RWPE2 (cell line): ENCODE measurements at regions not wholly inside any gene's neighbourhood (a gene's known extent, or its start where the extent isn't known, plus 50 kb on each side); places are given as distances from the start of the nearest gene placed in this dataset.
"Not testable (repeated sequence)": the region's sequence is repeated elsewhere in the genome, so short reads cannot be mapped to it uniquely, and the experiment has no call there.

Experiments used
- ATAC-seq: fragments of 200-7000 bp; cut with Tn5 transposase; 3 replicates; pipeline ENCODE4 v1.9.1; 2021; ENCODE audit warnings: low read depth
- DNase-seq: peaks from one replicate; pipeline ENCODE4 v3.0.0-alpha.2; 2020; ENCODE audit warnings: low spot score
- H3K27ac ChIP-seq: fragments of 450-650 bp; 2 replicates; pipeline ENCODE4 v1.5.1; 2017; ENCODE audit warnings: mild to moderate bottlenecking; ENCODE audit not compliant: poor library complexity, severe bottlenecking
- H3K27me3 ChIP-seq: fragments of 250-450 bp; sonication (Bioruptor Pico); 2 replicates; pipeline ENCODE4 v1.5.1; 2021; ENCODE audit warnings: mild to moderate bottlenecking, moderate library complexity; ENCODE audit not compliant: insufficient read depth, poor library complexity, severe bottlenecking
- H3K36me3 ChIP-seq: fragments of 250-450 bp; sonication (Bioruptor Pico); 2 replicates; pipeline ENCODE4 v1.5.1; 2020; ENCODE audit warnings: low read depth, mild to moderate bottlenecking, moderate library complexity
- H3K4me1 ChIP-seq: fragments of 250-450 bp; sonication (Bioruptor Pico); 2 replicates; pipeline ENCODE4 v1.5.1; 2021; ENCODE audit warnings: mild to moderate bottlenecking, moderate library complexity; ENCODE audit not compliant: insufficient read depth, poor library complexity, severe bottlenecking
- H3K4me3 ChIP-seq: fragments of 250-450 bp; sonication (Bioruptor Pico); 2 replicates; pipeline ENCODE4 v1.5.1; 2021; ENCODE audit warnings: mild to moderate bottlenecking, moderate library complexity; ENCODE audit not compliant: severe bottlenecking
- H3K9me3 ChIP-seq: fragments of 250-450 bp; sonication (Bioruptor Pico); 2 replicates; pipeline ENCODE4 v1.5.1; 2021; ENCODE audit warnings: mild to moderate bottlenecking, moderate library complexity; ENCODE audit not compliant: severe bottlenecking
- CTCF ChIP-seq: fragments of 450-650 bp; IDR thresholded peaks from one replicate; pipeline ENCODE4 v1.5.1; 2017; ENCODE audit warnings: mild to moderate bottlenecking, moderate library complexity; ENCODE audit not compliant: poor library complexity, severe bottlenecking

- Histone ChIP-seq H3K27ac (no peak overlapping the region), H3K4me1 (no peaks in the 10 kb centered on the region), H3K9me3 (no peaks in the 10 kb centered on the region), H3K4me3 (no peak overlapping the region), H3K27me3 (no peaks in the 10 kb centered on the region), H3K36me3 (no peaks in the 10 kb centered on the region)
- TF ChIP-seq CTCF, result no peak
- no peak for ATAC-seq
- no peak for DNase-seq
Observed at GRCh38 chr2:111671426-111672150, 212.4 kb downstream of the ANAPC1 start.

GRCh38 chr2:111672641-111673040 lies 211.4 kb downstream of the ANAPC1 start:
- ATAC-seq, H3K27me3 ChIP-seq, H3K27ac ChIP-seq, H3K4me3 ChIP-seq, DNase-seq, H3K4me1 ChIP-seq, H3K9me3 ChIP-seq, H3K36me3 ChIP-seq: not testable (repeated sequence)

DNA sequence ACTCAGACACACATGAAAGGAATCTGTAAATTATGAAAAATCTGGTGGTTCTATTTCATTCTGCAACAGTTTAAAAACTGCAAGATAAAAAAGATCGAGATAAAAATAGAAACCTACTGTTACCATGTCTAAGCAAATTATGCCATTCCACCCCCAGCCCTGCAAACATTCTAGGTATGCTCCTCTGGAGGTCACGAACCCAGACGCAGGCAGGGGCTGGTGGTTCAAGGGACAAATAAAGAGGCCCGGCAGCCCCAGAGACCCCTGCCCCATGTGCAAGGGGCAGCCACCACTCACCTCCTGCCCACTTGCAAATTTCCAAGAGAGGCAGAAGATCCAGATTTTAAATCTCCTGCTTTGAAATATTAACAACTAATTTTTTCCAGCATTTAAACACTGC lies 210.5 kb downstream of the ANAPC1 start:
- ATAC-seq (no peak), DNase-seq (no peak)
- Histone ChIP-seq H3K36me3 (no peaks in the 10 kb centered on the region), H3K4me1 (no peaks in the 10 kb centered on the region), H3K4me3 (no peak overlapping the region), H3K27ac (no peak overlapping the region), H3K27me3 (no peaks in the 10 kb centered on the region), H3K9me3 (no peaks in the 10 kb centered on the region)
- no peak for TF ChIP-seq CTCF

- TF ChIP-seq CTCF, result no peak
- H3K27ac ChIP-seq, result no peak overlapping the region
- no peaks in the 10 kb centered on the region for H3K9me3 ChIP-seq
- H3K4me3 ChIP-seq, result no peak overlapping the region
- no peaks in the 10 kb centered on the region for H3K27me3 ChIP-seq
- no peak for ATAC-seq
- DNase-seq, result no peak
- no peaks in the 10 kb centered on the region for H3K36me3 ChIP-seq
- H3K4me1 ChIP-seq, result no peaks in the 10 kb centered on the region
Observed at GRCh38 chr2:111675419-111676194, 208.4 kb downstream of the ANAPC1 start.

- H3K27me3 ChIP-seq, result no peaks in the 10 kb centered on the region
- no peaks in the 10 kb centered on the region for H3K9me3 ChIP-seq
- H3K4me3 ChIP-seq, result no peak overlapping the region
- DNase-seq (no peak), ATAC-seq (no peak)
- no peak for TF ChIP-seq CTCF
- no peaks in the 10 kb centered on the region for H3K36me3 ChIP-seq
- no peaks in the 10 kb centered on the region for H3K4me1 ChIP-seq
- H3K27ac ChIP-seq, result no peak overlapping the region
Observed at GRCh38 chr2:111676291-111676822, 207.6 kb downstream of the ANAPC1 start.
